H1 (cell line): ENCODE measurements at regions not wholly inside any gene's neighbourhood (a gene's known extent, or its start where the extent isn't known, plus 50 kb on each side); places are given as distances from the start of the nearest gene placed in this dataset.

ENCODE experiments used
- BACH1 ChIP-seq: IDR thresholded peaks from 2 replicates; pipeline ENCODE4 v1.6.1; 2012; ENCODE audit warnings: low read length, improper control_type of control experiment
- NANOG ChIP-seq: IDR thresholded peaks from 2 replicates; pipeline ENCODE4 v1.6.1; 2011; ENCODE audit warnings: low read length, low read depth, mild to moderate bottlenecking, inconsistent platforms; ENCODE audit not compliant: insufficient read depth, poor library complexity, severe bottlenecking
- RBBP5 ChIP-seq: IDR thresholded peaks from 2 replicates; pipeline ENCODE4 v1.7.1; 2012; ENCODE audit warnings: low read depth, mild to moderate bottlenecking, inconsistent platforms, low read length, moderate library complexity, borderline replicate concordance
- RXRA ChIP-seq: IDR thresholded peaks from 2 replicates; pipeline ENCODE4 v1.6.1; 2011; ENCODE audit warnings: low read depth, mild to moderate bottlenecking, low read length, moderate library complexity; ENCODE audit not compliant: insufficient read depth
- SUZ12 ChIP-seq: fragments of 200-600 bp; sonication (generic); IDR thresholded peaks from 2 replicates; pipeline ENCODE4 v1.6.1; 2012; ENCODE audit warnings: mild to moderate bottlenecking, inconsistent platforms, low read length, moderate library complexity, mixed read lengths
- TAF7 ChIP-seq: optimal IDR thresholded peaks from 2 replicates; pipeline ENCODE3; 2011; ENCODE audit warnings: low read depth, mild to moderate bottlenecking, inconsistent platforms, low read length, moderate library complexity, borderline replicate concordance
- TF ChIP-seq, protein P1 (sequence below): IDR thresholded peaks from 2 replicates; pipeline ENCODE4 v1.6.1; 2011; ENCODE audit warnings: low read length, improper control_type of control experiment

DNA sequence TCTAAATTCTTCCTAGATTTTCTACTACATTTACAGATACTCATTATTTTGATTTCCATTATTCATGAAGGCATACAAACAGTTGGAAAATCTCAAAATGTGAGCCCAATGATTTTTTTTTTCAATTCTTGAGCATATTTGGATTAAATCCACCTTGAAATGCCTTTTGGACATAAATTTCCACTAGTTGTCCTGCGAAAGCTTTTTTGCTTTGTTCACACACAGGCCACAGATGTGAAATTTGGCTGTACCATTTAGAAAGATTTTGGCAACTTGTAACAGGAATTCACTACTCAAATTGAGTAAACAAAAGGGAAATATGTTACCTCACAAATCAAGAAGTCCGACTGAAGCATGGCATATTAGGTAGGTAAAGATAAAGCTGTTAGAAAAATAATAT is 1631.0 kb downstream of the CDH8 start (continued):
- TF ChIP-seq, protein P1, sequence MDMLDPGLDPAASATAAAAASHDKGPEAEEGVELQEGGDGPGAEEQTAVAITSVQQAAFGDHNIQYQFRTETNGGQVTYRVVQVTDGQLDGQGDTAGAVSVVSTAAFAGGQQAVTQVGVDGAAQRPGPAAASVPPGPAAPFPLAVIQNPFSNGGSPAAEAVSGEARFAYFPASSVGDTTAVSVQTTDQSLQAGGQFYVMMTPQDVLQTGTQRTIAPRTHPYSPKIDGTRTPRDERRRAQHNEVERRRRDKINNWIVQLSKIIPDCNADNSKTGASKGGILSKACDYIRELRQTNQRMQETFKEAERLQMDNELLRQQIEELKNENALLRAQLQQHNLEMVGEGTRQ = no peak
- TF ChIP-seq BACH1 (no peak), SUZ12 (no peak), RBBP5 (no peak), RXRA (no peak), NANOG (no peak), TAF7 (no peak)
